RWPE2 (cell line): ENCODE measurements at regions not wholly inside any gene's neighbourhood (a gene's known extent, or its start where the extent isn't known, plus 50 kb on each side); places are given as distances from the start of the nearest gene placed in this dataset.
A peak's percentile ranks its signal among the peaks of the same experiment; 100 is the strongest.

Experiments
- ATAC-seq: fragments of 200-7000 bp; cut with Tn5 transposase; 3 replicates; pipeline ENCODE4 v1.9.1; 2021; ENCODE audit warnings: low read depth
- DNase-seq: peaks from one replicate; pipeline ENCODE4 v3.0.0-alpha.2; 2020; ENCODE audit warnings: low spot score
- H3K27ac ChIP-seq: fragments of 450-650 bp; 2 replicates; pipeline ENCODE4 v1.5.1; 2017; ENCODE audit warnings: mild to moderate bottlenecking; ENCODE audit not compliant: poor library complexity, severe bottlenecking
- H3K27me3 ChIP-seq: fragments of 250-450 bp; sonication (Bioruptor Pico); 2 replicates; pipeline ENCODE4 v1.5.1; 2021; ENCODE audit warnings: mild to moderate bottlenecking, moderate library complexity; ENCODE audit not compliant: insufficient read depth, poor library complexity, severe bottlenecking
- H3K36me3 ChIP-seq: fragments of 250-450 bp; sonication (Bioruptor Pico); 2 replicates; pipeline ENCODE4 v1.5.1; 2020; ENCODE audit warnings: low read depth, mild to moderate bottlenecking, moderate library complexity
- H3K4me1 ChIP-seq: fragments of 250-450 bp; sonication (Bioruptor Pico); 2 replicates; pipeline ENCODE4 v1.5.1; 2021; ENCODE audit warnings: mild to moderate bottlenecking, moderate library complexity; ENCODE audit not compliant: insufficient read depth, poor library complexity, severe bottlenecking
- H3K4me3 ChIP-seq: fragments of 250-450 bp; sonication (Bioruptor Pico); 2 replicates; pipeline ENCODE4 v1.5.1; 2021; ENCODE audit warnings: mild to moderate bottlenecking, moderate library complexity; ENCODE audit not compliant: severe bottlenecking
- H3K9me3 ChIP-seq: fragments of 250-450 bp; sonication (Bioruptor Pico); 2 replicates; pipeline ENCODE4 v1.5.1; 2021; ENCODE audit warnings: mild to moderate bottlenecking, moderate library complexity; ENCODE audit not compliant: severe bottlenecking
- CTCF ChIP-seq: fragments of 450-650 bp; IDR thresholded peaks from one replicate; pipeline ENCODE4 v1.5.1; 2017; ENCODE audit warnings: mild to moderate bottlenecking, moderate library complexity; ENCODE audit not compliant: poor library complexity, severe bottlenecking

GRCh38 chr1:5628416-5628815 lies 363.8 kb downstream of the NPHP4 start:
- Histone ChIP-seq H3K4me3 (no peak overlapping the region), H3K27me3 (no peaks in the 10 kb centered on the region), H3K4me1 (no peaks in the 10 kb centered on the region), H3K9me3 (no peaks in the 10 kb centered on the region), H3K36me3 (no peaks in the 10 kb centered on the region), H3K27ac (no peak overlapping the region)
- no peak for ATAC-seq
- no peak for TF ChIP-seq CTCF
- no peak for DNase-seq

GRCh38 chr1:5623399-5623798 lies 368.8 kb downstream of the NPHP4 start:
- DNase-seq (no peak), ATAC-seq (peak; percentile 77)
- H3K36me3 ChIP-seq, result no peaks in the 10 kb centered on the region
- no peaks in the 10 kb centered on the region for H3K9me3 ChIP-seq
- no peak for TF ChIP-seq CTCF
- peak overlapping the region; percentile 62 for H3K27ac ChIP-seq
- no peaks in the 10 kb centered on the region for H3K27me3 ChIP-seq
- H3K4me3 ChIP-seq, result no peak overlapping the region
- H3K4me1 ChIP-seq, result peaks cover 16% of the 10 kb centered on the region

GRCh38 chr1:5622412-5622811 lies 369.8 kb downstream of the NPHP4 start:
- Histone ChIP-seq H3K27me3 (no peaks in the 10 kb centered on the region), H3K27ac (peak overlapping the region; percentile 62), H3K36me3 (no peaks in the 10 kb centered on the region), H3K4me3 (no peak overlapping the region), H3K4me1 (peaks cover 16% of the 10 kb centered on the region), H3K9me3 (no peaks in the 10 kb centered on the region)
- DNase-seq (no peak), ATAC-seq (peak; percentile 75)
- no peak for TF ChIP-seq CTCF

- ATAC-seq (peak; percentile 40), DNase-seq (peak; percentile 35)
- Histone ChIP-seq H3K36me3 (no peaks in the 10 kb centered on the region), H3K4me3 (no peak overlapping the region), H3K27ac (peak overlapping the region; percentile 62), H3K27me3 (no peaks in the 10 kb centered on the region), H3K4me1 (peaks cover 16% of the 10 kb centered on the region), H3K9me3 (no peaks in the 10 kb centered on the region)
- no peak for TF ChIP-seq CTCF
Observed at GRCh38 chr1:5621692-5622091, 370.5 kb downstream of the NPHP4 start.

- no peaks in the 10 kb centered on the region for H3K36me3 ChIP-seq
- no peak overlapping the region for H3K27ac ChIP-seq
- peaks cover 16% of the 10 kb centered on the region for H3K4me1 ChIP-seq
- peak; percentile 60 for TF ChIP-seq CTCF
- no peak overlapping the region for H3K4me3 ChIP-seq
- no peaks in the 10 kb centered on the region for H3K27me3 ChIP-seq
- peak; percentile 57; the same call in 2 of the 3 replicates for ATAC-seq
- H3K9me3 ChIP-seq, result no peaks in the 10 kb centered on the region
- peak; percentile 26 for DNase-seq
Observed at GRCh38 chr1:5620997-5621396, 371.2 kb downstream of the NPHP4 start.
